ENCODE measurements at regions not wholly inside any gene's neighbourhood (a gene's known extent, or its start where the extent isn't known, plus 50 kb on each side); places are given as distances from the start of the nearest gene placed in this dataset.

DNA sequence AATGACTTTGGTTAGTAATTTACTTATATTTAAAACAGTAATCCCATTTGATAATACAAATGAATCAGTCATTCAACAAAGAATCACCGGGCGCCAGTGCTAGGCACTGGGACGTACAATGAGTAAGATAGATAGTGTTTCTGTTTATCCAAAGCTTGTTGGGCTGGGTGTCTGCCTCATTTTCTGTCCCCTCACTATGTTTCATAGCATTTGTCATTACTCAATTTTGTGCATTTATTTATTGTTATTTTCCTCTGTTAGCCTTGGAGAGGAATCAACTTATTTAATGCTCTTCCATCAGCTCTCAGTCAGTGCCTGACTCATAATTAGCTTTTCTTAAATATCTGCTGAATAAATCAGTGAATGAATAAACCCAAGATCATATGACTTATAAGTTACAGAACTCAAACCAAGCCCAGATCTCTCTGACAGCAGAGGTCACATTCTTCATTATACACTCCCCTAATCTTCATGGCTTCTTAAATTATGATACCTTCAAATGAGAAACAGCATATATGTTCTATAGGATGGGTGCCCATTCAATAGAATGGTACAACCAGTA lies 86.2 kb downstream of the TSPAN8 start:
- peaks cover 5% of the 10 kb centered on the region for H3K4me1 Mint-ChIP-seq
- peaks cover 2% of the 10 kb centered on the region for H3K36me3 Mint-ChIP-seq (ENCODE audit: low read depth)
- H3K27me3 Mint-ChIP-seq (ENCODE audit: low read depth), result no peaks in the 10 kb centered on the region
- H3K4me3 Mint-ChIP-seq, result no peak overlapping the region
- H3K27ac Mint-ChIP-seq (ENCODE audit: unreplicated experiment), result no peak overlapping the region
- DNase-seq (ENCODE audit: low read depth, low spot score), result no peak
- TF ChIP-seq, protein P1, sequence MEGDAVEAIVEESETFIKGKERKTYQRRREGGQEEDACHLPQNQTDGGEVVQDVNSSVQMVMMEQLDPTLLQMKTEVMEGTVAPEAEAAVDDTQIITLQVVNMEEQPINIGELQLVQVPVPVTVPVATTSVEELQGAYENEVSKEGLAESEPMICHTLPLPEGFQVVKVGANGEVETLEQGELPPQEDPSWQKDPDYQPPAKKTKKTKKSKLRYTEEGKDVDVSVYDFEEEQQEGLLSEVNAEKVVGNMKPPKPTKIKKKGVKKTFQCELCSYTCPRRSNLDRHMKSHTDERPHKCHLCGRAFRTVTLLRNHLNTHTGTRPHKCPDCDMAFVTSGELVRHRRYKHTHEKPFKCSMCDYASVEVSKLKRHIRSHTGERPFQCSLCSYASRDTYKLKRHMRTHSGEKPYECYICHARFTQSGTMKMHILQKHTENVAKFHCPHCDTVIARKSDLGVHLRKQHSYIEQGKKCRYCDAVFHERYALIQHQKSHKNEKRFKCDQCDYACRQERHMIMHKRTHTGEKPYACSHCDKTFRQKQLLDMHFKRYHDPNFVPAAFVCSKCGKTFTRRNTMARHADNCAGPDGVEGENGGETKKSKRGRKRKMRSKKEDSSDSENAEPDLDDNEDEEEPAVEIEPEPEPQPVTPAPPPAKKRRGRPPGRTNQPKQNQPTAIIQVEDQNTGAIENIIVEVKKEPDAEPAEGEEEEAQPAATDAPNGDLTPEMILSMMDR (conservative IDR thresholded peaks at IDR 0.05), result no peak
- H3K9me3 Mint-ChIP-seq, result peaks cover 2% of the 10 kb centered on the region

DNA sequence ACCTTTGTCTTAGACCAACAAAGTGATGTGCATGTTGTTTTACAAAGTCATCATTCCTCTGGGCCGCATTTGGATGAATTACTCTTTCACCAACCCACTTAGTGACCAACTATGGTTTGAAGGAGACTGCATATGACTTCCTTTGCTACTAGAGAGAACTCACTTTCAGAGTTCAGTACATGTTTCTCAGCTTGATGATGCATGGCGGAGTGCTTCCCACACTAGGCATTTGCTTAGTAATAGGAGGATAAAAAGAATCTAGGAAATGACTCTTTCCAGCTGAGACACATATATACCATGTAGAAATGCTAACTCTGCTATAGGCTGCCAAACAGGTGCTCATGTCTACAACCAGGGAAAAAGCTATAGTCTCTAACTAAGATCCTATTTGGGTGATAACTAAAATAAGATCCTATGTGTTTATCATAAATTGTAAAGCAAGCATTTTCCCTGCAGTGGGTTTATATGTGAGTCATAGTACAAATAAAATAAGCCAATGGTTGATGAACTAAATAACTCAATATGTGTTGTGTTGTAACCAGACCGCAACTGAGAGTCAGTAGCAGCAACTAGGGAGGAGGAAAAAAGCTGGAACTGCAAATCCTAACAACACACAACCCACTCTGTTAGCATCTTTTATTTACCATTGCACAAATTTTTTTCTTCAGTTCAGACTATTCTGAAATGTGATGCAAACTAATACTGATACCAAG lies 87.2 kb downstream of the TSPAN8 start:
- Mint-ChIP-seq H3K9me3 (peaks cover 2% of the 10 kb centered on the region), H3K4me1 (peaks cover 5% of the 10 kb centered on the region), H3K36me3 (ENCODE audit: low read depth) (peaks cover 2% of the 10 kb centered on the region), H3K27me3 (ENCODE audit: low read depth) (no peaks in the 10 kb centered on the region), H3K27ac (ENCODE audit: unreplicated experiment) (no peak overlapping the region), H3K4me3 (no peak overlapping the region)
- DNase-seq (ENCODE audit: low read depth, low spot score), result no peak
- TF ChIP-seq, protein P1 (conservative IDR thresholded peaks at IDR 0.05), result no peak

DNA sequence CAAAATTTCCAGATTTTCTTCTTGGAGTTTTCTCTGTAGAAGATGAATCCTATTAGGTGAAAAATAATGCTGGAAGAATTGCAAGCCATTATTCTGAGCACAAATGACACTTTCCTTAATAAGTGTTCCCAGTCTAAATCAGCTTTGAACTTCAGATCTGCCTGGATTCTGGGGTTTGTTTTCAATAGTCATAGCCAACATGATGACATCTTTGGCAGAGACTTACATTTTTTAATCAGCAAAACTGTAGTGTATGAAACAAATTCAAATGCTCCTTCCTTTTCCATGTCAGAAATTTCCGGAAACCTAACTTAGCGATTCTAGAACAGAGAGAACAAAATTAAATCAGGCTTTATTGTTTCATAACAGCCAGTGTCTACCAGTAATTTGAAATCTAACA lies 88.5 kb downstream of the TSPAN8 start:
- Mint-ChIP-seq H3K36me3 (ENCODE audit: low read depth) (no peaks in the 10 kb centered on the region), H3K27me3 (ENCODE audit: low read depth) (no peaks in the 10 kb centered on the region), H3K9me3 (no peaks in the 10 kb centered on the region), H3K4me1 (peaks cover 5% of the 10 kb centered on the region), H3K27ac (ENCODE audit: unreplicated experiment) (no peak overlapping the region), H3K4me3 (no peak overlapping the region)
- TF ChIP-seq, protein P1 (conservative IDR thresholded peaks at IDR 0.05), result no peak
- DNase-seq (ENCODE audit: low read depth, low spot score), result no peak

DNA sequence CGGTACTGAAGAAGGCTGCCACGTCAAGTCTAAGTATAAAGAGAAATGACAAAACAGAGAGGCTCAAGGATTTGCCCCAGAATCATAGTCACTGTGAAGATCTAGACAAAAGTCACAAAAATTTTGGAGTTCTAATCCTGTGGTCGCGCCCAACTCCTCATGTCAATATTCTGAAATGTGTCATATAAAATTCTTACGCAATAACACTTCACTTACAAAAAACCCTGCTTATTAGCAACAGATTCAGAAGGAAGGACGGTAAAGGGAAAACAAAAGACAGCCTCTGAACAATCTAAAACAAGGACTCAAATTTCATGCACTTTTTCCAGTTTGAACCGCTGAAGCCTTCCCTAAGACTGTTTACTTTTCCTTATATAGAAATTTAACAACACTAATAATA lies 94.7 kb downstream of the TSPAN8 start:
- no peaks in the 10 kb centered on the region for H3K9me3 Mint-ChIP-seq
- H3K36me3 Mint-ChIP-seq (ENCODE audit: low read depth), result no peaks in the 10 kb centered on the region
- DNase-seq (ENCODE audit: low read depth, low spot score), result no peak
- no peaks in the 10 kb centered on the region for H3K27me3 Mint-ChIP-seq (ENCODE audit: low read depth)
- H3K4me3 Mint-ChIP-seq, result no peak overlapping the region
- no peaks in the 10 kb centered on the region for H3K4me1 Mint-ChIP-seq
- TF ChIP-seq, protein P1 (conservative IDR thresholded peaks at IDR 0.05), result no peak
- no peak overlapping the region for H3K27ac Mint-ChIP-seq (ENCODE audit: unreplicated experiment)

DNA sequence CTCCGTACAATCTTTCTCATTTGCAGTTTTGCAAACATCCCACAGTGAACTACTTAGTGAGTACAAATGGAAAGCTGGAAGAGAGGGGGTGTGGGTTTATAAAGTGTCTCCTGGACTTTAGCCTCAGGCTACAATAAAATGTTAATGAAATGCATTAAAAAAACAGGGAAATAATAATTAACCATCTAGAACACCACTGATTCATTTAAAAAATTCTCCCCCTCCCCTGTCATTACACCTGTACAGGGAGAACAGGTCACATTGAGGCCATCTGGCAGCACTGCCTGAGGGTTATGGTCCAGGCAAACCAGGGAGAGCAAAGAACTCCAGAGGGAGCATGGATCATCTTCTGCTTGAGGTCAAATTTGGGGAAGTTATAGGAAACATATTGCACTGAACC lies 96.3 kb downstream of the TSPAN8 start:
- no peaks in the 10 kb centered on the region for H3K27me3 Mint-ChIP-seq (ENCODE audit: low read depth)
- no peaks in the 10 kb centered on the region for H3K9me3 Mint-ChIP-seq

More for the DNA sequence above, 96.3 kb downstream of the TSPAN8 start:
- Mint-ChIP-seq H3K4me3 (no peak overlapping the region), H3K27ac (ENCODE audit: unreplicated experiment) (no peak overlapping the region), H3K36me3 (ENCODE audit: low read depth) (no peaks in the 10 kb centered on the region), H3K4me1 (no peaks in the 10 kb centered on the region)
- DNase-seq (ENCODE audit: low read depth, low spot score), result no peak
- TF ChIP-seq, protein P1 (conservative IDR thresholded peaks at IDR 0.05), result no peak
